Heart right ventricle (tissue), 16 donors: ENCODE measurements at regions not wholly inside any gene's neighbourhood (a gene's known extent, or its start where the extent isn't known, plus 50 kb on each side); places are given as distances from the start of the nearest gene placed in this dataset.

ENCODE experiments used
- ATAC-seq, 8 donors: fragments of 200-7000 bp; cut with Tn5 transposase; one replicate each; pipeline ENCODE4 v1.9.1; 2020; ENCODE audit warnings: mild to moderate bottlenecking in 8 of 8, moderate library complexity in 8 of 8, moderate number of reproducible peaks in 1 of 8
- DNase-seq, 2 donors: peaks; one replicate each; pipeline ENCODE4 v3.0.0-alpha.2; 2020
- H3K27ac ChIP-seq, 10 donors: fragments of 200-600 bp; sonication (generic) in 2 of 10; one replicate each; pipeline versions ENCODE4 v1.5.0 to v1.8.0; 2020 to 2022; ENCODE audit warnings: mild to moderate bottlenecking in 3 of 10
- H3K27me3 ChIP-seq, 7 donors: fragments of 200-600 bp; one replicate each; pipeline ENCODE4 v1.8.0; 2021 to 2022; ENCODE audit warnings: mild to moderate bottlenecking in 2 of 7
- H3K36me3 ChIP-seq, 9 donors: fragments of 200-600 bp; sonication (generic) in 1 of 9; one replicate each; pipeline versions ENCODE4 v1.5.0 to v1.8.0; 2020 to 2022; ENCODE audit warnings: mild to moderate bottlenecking in 2 of 9
- H3K4me1 ChIP-seq, 9 donors: fragments of 200-600 bp; sonication (generic) in 1 of 9; one replicate each; pipeline versions ENCODE4 v1.5.0 to v1.8.0; 2020 to 2022; ENCODE audit warnings: mild to moderate bottlenecking in 4 of 9
- H3K4me3 ChIP-seq, 10 donors: fragments of 200-600 bp; sonication (generic) in 2 of 10; one replicate each; pipeline versions ENCODE4 v1.5.0 to v1.8.0; 2020 to 2022; ENCODE audit warnings: mild to moderate bottlenecking in 7 of 10, moderate library complexity in 2 of 10
- H3K9me3 ChIP-seq, 11 donors: fragments of 200-600 bp in 10 of 11; sonication (generic) in 2 of 11; one replicate each; pipeline versions ENCODE4 v1.5.0 to v1.8.0; 2013 to 2022; ENCODE audit warnings: mild to moderate bottlenecking in 2 of 11, control low read depth in 1 of 11, moderate library complexity in 1 of 11
- CTCF ChIP-seq, 9 donors: fragments of 200-600 bp; sonication (generic) in 2 of 9; IDR thresholded peaks; one replicate each; pipeline versions ENCODE4 v1.5.0 to v1.8.0; 2021 to 2022; ENCODE audit warnings: antibody characterized with exemption in 9 of 9, mild to moderate bottlenecking in 5 of 9, moderate library complexity in 1 of 9
- WGBS, 2 donors: extraction: QIAGEN DNeasy Blood & Tissue Kit; methylation state at CpG; one replicate each; pipeline ENCODE4 v1.1.7; 2013; ENCODE audit warnings: inconsistent platforms in 1 of 2; 5-methylcytosine and 5-hydroxymethylcytosine counted together
- intact Hi-C, 10 donors: fragments of 100-400 bp; cut with DNase I; formaldehyde crosslinking; loops; one replicate each; pipeline versions ENCODE4 v1.11.1 to v1.14.2; 2022
- donor health status: Arrhythmogenic right ventricular cardiomyopathy.
- donor health status: ischemic (EF 13 %, LVEDD 7.1; RV severe dilation, severe dysfunction).
- donor health status: healthy with polysubstance abuse.
- donor health status: DM: no; HTN: yes; CAD: no.
- donor health status: DM: no; HTN: no; CAD: no.
- donor health status: ischemic (EF 25% LVEDD 6.9; RV normal size, moderate dysfunction).
- donor health status: ischemic (EF 25% LVEDD 5.7; RV mildly dilated, moderate dysfunction).
- donor health status: healthy.
- donor health status: DM: yes; HTN: yes; CAD: no.
- donor health status: Ischemic cardiomyopathy.
- donor health status: ischemic (EF 35%, LVEDD 5.7; RV mildly dilated, moderate dysfunction).
- donor health status: nonischemic (EF 11% LVEDD 7.7; RV severe dilation, severe dysfunction).
- donor health status: DM: yes; HTN: yes; CAD: no.
- donor health status: PGD.
- donor health status: ischemic (EF 29% LVEDD 5.4; RV normal size, mild dysfunction).
- donor health status: nonischemic (EF 23%, LVEDD 6.1; RV moderate dilation, normal function).

- Histone ChIP-seq H3K4me3 (no peak overlapping the region), H3K27ac (no peak overlapping the region), H3K36me3 (no peaks in the 10 kb centered on the region), H3K9me3 (no peaks in the 10 kb centered on the region), H3K27me3 (peaks cover 0 to 39% (median 7%) of the 10 kb centered on the region in 7 donors), H3K4me1 (peaks cover 0 to 7% (median 0%) of the 10 kb centered on the region in 9 donors)
- 95% methylated on average over 1 of the region's 1 CpG for WGBS, 2 donors
- intact Hi-C loops = no loop called here
- TF ChIP-seq CTCF (IDR thresholded peaks at IDR 0.05) = no peak
- DNase-seq (no peak), ATAC-seq (no peak)
Measured at GRCh38 chr22:22713416-22713815, 69.0 kb downstream of the GGTLC2 start.

DNA sequence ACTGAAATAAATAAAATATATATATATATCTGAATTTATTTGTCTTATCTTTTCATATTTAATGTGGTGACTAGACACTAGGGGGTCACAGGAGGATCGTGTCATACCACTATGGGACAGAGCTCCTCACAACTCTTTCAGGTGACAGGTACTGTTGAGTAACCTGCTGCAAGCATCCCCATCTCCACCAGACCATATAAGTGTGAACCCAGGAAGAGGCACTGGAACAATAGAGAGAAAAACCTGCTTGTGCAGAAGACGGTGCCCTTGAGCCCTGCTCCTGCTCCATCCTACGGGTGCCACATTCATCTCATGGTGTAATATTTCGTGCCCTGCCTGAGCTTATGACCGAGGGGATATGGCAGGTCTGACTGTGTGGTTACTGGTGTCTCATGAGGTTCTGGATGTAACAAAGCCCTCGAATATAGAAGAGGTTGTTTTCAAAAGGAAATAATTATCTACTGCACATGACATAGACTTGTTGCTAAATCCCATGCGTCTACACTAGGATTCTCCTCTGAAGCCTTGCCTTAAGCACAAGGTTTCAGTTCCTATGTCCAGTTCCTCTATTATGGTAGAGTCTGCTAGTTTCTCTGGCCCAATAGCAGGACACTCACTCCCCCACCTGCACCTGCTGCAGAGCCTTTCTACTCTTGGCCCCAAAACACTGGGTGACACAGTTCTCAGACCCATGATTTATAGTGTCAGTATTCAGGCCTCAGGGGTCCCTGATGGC lies 70.4 kb downstream of the GGTLC2 start:
- no peak overlapping the region for H3K27ac ChIP-seq
- 66 to 72% methylated on average over 7 of the region's 7 CpGs for WGBS, 2 donors
- no peak for TF ChIP-seq CTCF (IDR thresholded peaks at IDR 0.05)
- H3K4me3 ChIP-seq = no peak overlapping the region
- no peaks in the 10 kb centered on the region for H3K9me3 ChIP-seq
- ATAC-seq (peak in 4 of 8 donors; percentile 22 to 60 (median 40)), DNase-seq (no peak)
- intact Hi-C loops = loop anchor here in 1 of 10 donors (5.0 kb wide), 1 partner anchor 58 kb away; no protein-coding TSS in a partner anchor
- H3K4me1 ChIP-seq = peaks cover 0 to 7% (median 0%) of the 10 kb centered on the region in 9 donors
- no peaks in the 10 kb centered on the region for H3K36me3 ChIP-seq
- H3K27me3 ChIP-seq = peaks cover 0 to 46% (median 9%) of the 10 kb centered on the region in 7 donors

DNA sequence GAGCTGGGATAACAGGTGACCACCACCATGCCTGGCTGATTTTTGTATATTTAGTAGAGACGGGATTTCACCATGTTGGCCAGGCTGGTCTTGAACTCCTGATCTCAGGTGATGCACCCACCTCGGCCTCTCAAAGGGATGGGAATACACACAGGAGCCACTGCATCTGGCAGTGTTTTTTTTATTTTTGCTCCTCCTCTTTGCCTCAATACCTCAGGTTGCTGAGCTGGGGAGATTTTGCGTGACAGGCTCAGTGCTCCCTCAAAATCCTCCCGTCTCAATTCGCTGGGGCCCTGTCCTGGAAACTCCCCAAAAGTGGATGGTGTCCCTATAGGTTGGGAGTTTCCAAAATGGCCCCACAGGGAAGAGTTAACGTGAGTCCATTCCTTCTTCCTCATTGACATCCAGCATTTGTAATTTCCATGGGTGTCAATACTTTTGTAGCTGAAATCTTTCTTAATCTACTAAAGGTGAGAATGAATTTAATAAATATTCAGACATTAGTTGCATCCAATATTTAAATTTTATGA lies 71.8 kb downstream of the GGTLC2 start:
- Histone ChIP-seq H3K27ac (no peak overlapping the region), H3K9me3 (no peaks in the 10 kb centered on the region), H3K4me3 (no peak overlapping the region), H3K36me3 (no peaks in the 10 kb centered on the region), H3K27me3 (peaks cover 0 to 40% (median 15%) of the 10 kb centered on the region in 7 donors), H3K4me1 (peaks cover 0 to 15% (median 0%) of the 10 kb centered on the region in 9 donors)
- WGBS, 2 donors = 82 to 91% methylated on average over 6 of the region's 6 CpGs
- intact Hi-C loops = loop anchor here in 1 of 10 donors (5.0 kb wide), 1 partner anchor 56 kb away; no protein-coding TSS in a partner anchor
- no peak for DNase-seq
- no peak for ATAC-seq
- no peak for TF ChIP-seq CTCF (IDR thresholded peaks at IDR 0.05)

- no peak for DNase-seq
- no peaks in the 10 kb centered on the region for H3K36me3 ChIP-seq
- intact Hi-C loops = loop anchor here in 1 of 10 donors (5.0 kb wide), 1 partner anchor 55 kb away; no protein-coding TSS in a partner anchor
- no peak overlapping the region for H3K27ac ChIP-seq
- ATAC-seq = no peak
- TF ChIP-seq CTCF (IDR thresholded peaks at IDR 0.05) = no peak
- H3K4me3 ChIP-seq = no peak overlapping the region
- no peaks in the 10 kb centered on the region for H3K9me3 ChIP-seq
- H3K27me3 ChIP-seq = peaks cover 0 to 44% (median 15%) of the 10 kb centered on the region in 7 donors
- H3K4me1 ChIP-seq = peaks cover 0 to 27% (median 0%) of the 10 kb centered on the region in 9 donors
- WGBS, 2 donors = 59 to 64% methylated on average over 4 of the region's 4 CpGs
Measured at GRCh38 chr22:22717664-22718063, 73.2 kb downstream of the GGTLC2 start.
